ENCODE measurements at regions not wholly inside any gene's neighbourhood (a gene's known extent, or its start where the extent isn't known, plus 50 kb on each side); places are given as distances from the start of the nearest gene placed in this dataset.
"Not testable (repeated sequence)": the region's sequence is repeated elsewhere in the genome, so short reads cannot be mapped to it uniquely, and the experiment has no call there.

DNA sequence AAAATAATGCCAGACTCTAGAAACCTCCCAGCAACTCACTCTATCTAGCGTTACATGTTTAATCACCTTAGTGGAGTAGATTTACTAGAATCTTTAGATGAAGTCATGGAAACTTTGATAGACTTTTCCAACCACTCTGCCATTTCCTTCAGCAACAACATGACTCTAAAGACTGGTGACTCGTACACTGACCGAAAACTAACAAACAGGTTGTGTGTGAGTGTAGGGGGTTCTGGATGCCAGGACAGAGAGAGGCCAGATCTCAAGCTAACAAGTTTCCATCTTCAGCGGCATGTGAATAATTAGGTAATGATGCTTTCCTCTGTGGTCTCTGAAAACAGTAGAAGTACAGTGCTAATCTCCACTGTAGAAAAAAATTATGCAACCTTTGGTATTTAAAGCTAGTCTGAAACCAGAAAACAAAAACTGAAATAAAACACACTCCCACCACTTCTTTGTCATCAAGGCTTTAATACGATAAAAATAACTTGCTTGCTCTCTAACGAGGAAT is 286.4 kb downstream of the PRDM5 start:
- no peak for FAIRE-seq
- no peak for DNase-seq (ENCODE audit: low spot score)

DNA sequence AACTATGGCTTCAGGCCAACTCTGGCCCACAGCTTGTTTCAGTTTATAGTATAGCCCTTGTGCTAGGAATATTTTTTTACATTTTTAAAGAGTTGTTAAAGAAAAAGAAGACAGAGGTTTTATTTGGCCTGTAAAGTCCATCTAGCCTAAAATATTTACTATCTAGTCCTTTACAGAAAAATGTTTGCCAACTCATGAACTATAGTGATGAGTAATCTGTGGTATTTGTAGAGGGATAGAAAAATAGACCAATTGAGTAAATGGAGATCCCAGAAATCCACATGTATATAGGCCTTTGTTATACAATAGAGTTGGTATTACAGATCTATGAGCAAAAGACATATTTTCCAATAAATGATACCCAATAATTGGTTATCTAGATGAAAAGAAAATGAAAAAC is 288.7 kb downstream of the PRDM5 start:
- no peak for FAIRE-seq

DNA sequence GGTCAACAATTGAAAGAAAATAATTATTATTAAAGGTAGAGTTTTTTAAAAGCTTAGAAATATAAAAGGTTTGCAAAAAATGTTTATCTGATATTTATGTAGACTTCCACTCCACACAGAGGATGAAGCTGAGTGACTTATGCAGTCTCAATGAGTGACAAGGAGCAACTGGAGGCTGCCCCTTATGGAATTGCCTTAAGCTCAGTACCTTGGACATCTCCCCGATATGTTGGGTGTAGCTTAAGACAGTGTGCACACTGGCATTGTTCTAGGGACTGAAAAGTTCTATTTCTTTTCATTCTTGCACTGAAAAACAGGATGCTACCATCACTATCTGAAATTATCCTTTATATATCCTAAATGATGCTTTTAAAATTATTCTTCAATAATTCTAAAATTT is 292.1 kb downstream of the PRDM5 start:
- DNase-seq (ENCODE audit: low spot score): no peak
- no peak for FAIRE-seq

More for the DNA sequence above, 288.7 kb downstream of the PRDM5 start:
- no peak for DNase-seq (ENCODE audit: low spot score)

DNA sequence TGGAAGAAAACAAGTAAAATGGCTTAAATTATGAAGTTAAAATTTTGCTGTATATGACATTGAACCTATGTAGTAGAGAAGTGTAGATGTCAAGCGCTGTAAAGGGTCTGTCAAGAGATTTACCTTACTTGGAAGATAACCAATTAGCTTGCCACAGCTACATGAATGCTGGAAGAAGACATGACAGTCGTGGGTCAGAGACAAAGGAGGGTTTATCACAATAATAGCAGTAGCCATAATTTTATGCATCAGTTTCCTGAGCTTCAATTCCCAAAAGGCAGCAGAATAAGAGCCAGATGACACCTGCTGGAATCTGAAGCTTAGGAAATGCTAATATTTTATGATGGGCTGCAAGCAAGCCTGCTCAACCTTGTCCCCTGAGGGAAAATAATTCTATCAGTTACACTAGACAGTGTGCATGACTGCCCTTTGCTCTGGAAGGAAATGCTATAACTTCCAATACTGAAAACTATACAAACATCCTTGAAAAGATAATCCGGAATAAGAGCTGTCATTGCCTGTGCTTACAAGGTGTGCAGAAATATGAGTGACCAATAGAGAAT is 292.9 kb downstream of the PRDM5 start:
- DNase-seq (ENCODE audit: low spot score) (no peak), FAIRE-seq (no peak)

DNA sequence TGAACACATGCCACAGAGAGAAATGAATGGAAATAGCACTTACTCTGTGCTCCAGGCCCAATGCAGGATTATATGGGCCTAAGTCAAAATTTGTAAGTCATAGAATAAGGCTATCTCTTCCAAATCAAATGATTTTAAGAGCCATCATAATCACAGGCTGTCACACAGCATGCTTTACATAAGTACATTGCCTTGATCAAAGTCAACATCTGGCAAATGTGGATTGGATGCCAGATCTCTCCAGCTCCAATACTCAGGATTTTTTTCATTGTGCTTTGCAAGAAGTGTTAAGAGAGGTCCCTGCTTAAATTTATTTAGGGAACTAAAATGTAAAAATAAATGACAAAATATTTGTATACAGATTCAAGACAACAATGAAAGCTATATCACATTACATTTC is 299.9 kb downstream of the PRDM5 start:
- no peak for FAIRE-seq

DNA sequence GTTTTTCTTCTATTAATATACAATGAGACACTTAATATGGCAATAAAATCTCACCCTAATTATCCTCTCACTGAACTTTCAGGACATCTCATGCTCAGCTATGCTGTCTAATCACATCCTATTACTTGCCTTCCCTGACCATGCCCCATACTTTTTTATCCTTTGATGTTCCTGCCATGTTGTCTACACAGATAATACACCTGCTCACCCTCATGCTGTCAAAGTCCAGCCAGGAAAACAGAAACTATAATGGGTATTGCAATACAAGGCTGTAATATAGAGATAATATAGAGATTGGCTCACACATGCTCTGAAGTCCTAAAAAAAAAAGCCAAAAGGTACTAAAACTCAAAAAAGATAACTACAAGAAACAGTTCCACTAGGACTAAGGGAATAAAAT is 305.4 kb downstream of the PRDM5 start:
- no peak for FAIRE-seq
- no peak for DNase-seq (ENCODE audit: low spot score)

More for the DNA sequence above, 299.9 kb downstream of the PRDM5 start:
- no peak for DNase-seq (ENCODE audit: low spot score)

DNA sequence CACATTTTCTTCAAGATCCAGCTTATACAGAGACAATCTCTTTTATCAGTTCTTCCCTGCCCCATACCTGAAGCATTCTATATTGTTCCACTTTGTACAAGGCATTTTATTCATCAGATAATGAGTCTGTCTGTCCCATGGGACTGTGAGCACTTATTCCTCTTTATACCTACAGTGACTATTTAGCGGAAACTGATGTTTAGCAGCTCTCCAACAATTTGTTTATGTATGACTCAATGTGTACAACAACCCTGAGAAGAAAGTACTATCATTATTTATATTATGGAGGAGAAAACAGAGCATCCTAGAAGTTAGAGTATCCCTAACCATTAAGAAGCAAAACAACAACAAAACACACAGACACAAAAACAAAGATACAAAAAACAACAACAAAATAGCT is 306.5 kb downstream of the PRDM5 start:
- DNase-seq (ENCODE audit: low spot score): no peak
- FAIRE-seq: no peak

DNA sequence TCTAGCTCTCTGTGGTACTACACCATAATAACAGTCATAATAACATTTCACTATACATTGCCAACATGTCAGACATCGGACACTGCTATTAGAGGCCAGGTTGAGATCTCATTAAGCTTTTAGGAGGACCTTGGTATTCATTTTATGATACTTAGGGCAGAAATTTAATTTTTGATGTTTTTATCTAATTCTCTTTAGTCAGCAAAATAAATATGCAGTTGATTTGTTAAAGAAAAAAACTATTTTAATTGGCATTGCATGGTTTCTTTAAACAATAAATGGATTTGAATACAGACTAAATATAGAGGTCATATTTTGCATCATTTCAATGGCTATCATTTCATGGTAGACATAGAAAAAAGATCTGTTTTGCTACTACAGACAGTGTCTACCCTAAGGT is 308.7 kb downstream of the PRDM5 start:
- DNase-seq (ENCODE audit: low spot score) (no peak), FAIRE-seq (no peak)

DNA sequence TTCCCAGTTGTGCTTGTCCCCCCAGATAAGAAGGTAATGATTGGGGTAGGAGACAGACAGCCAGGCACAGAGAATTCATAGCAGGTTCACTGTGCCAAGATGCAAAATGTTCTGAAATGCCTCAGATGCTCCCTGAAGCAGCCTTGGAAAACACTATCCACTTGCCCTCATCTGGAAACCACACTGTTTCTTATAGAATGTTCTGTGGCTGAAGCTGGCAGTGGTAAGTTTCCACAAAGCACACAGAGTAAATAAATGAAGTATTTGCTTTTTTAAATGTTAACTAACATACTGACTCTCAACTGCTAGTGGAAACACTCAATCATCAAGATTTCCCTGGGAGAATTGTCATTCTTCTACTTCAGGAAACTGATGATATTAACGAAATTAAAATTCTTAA is 311.4 kb downstream of the PRDM5 start:
- DNase-seq (ENCODE audit: low spot score) (no peak), FAIRE-seq (no peak)

DNA sequence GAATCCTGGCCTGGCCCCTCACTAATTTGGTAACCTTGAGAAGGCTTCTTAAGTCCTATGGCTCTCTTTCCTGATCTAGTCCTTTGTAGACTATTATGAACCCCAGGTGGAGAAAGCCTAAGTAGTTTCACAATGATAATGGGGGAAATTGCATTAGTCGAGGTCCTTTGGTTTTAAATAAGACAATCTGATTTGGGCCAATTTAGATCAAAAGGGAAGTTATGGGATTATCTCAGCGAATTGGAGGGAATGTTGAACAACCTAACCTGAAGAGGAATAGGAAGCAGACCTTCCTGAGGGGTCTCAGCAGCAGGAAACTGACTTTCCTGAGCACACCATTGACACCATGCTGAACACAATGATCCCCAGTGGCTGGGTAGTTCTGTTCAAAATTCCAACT is 331.5 kb downstream of the PRDM5 start:
- DNase-seq (ENCODE audit: low spot score) (no peak), FAIRE-seq (no peak)

DNA sequence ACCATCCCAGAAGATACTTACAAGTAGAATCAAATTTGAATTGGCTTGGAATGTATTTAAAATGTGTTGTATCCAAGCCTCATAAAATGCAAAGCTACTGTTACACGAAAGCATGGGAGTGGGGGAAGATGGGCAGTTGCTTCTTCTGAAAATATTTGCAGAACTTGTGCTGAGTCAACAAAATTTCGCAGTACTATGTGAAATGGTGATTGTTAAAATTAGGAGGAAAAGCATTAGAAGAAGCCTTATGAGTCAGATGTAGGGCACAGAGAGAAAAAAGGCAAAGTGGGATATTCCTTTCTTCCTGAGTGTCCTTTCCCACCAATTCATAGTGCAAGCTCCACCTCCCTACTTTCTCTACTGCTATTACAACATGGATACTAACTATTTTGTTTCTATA is 332.7 kb downstream of the PRDM5 start:
- FAIRE-seq: no peak
- no peak for DNase-seq (ENCODE audit: low spot score)

DNA sequence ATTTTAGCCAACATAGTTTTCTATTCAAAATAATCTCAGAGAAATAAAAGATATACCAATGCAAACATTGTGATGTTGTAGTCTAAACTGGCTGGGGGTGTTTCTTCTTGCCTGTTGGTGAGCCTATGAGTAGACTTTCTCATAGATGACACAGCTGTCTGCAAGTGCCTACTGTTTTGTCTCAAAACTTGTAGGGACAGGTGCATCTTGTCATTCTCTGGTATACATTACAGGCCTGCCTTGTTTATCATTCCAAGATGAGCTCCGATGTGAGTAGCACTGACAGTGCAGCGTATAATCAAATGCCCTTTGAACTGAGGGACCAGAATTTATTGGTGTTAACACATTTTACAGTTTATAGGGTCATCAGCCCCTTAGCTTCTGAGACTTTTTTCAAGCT is 353.8 kb downstream of the PRDM5 start:
- FAIRE-seq (no peak), DNase-seq (ENCODE audit: low spot score) (no peak)

DNA sequence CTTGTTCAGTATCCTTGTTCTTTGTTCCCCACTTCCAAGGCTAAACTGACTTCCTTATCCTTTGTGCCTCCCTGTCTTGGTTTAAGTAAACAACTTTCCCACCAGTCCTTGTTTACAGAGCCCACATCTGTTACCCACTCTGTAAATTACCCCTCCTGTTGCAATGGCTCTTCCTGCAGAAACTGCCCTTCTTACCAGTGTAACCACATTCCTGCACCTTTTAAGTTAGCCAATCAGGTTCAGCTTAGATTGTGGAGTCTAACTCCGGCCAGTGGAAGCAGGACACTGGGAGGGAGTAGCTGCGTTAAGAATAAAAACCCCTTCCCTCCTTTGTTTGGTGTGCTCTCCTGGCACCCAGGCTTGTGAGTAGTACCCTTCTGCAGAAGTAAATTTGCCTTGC is 360.9 kb downstream of the PRDM5 start:
- DNase-seq (ENCODE audit: low spot score): no peak
- FAIRE-seq: no peak

DNA sequence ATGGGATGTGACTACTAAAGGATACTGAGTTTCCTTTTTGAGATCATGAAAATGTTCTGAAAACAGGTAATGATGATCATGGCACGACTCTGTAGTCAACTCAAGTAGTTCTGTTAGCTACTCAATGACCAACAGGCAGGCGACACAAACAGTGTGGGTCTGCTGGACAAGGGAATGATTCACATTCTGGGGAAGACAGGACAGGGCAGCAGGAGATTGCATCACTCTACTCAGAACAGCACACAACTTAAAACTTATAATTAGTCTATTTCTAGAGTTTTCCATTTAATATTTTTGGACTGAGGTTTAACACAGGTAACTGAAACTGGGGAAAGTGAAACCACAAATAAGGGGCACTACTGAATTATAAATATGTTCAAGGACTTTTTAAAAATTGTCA is 365.2 kb downstream of the PRDM5 start:
- no peak for FAIRE-seq

DNA sequence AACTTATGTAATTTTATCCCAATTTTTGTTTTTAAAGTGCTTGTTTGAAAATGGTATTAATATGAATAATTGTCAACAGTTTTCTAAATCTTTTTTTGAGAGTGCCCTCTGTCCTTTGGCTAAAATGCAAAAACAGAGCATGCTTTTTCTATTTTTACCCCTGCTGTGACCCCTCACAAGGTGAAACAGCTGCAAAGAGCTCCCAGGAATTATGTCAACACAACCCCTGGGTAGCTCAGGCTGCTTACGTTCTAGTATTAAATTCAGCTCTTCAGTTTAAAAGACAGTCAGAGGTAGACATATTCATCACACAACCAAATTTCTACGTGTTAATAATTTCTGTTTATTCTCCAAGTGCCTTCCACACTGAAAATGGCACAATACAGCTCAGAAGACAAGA is 367.5 kb downstream of the PRDM5 start:
- DNase-seq (ENCODE audit: low spot score): no peak

More for the DNA sequence above, 365.2 kb downstream of the PRDM5 start:
- DNase-seq (ENCODE audit: low spot score): no peak

DNA sequence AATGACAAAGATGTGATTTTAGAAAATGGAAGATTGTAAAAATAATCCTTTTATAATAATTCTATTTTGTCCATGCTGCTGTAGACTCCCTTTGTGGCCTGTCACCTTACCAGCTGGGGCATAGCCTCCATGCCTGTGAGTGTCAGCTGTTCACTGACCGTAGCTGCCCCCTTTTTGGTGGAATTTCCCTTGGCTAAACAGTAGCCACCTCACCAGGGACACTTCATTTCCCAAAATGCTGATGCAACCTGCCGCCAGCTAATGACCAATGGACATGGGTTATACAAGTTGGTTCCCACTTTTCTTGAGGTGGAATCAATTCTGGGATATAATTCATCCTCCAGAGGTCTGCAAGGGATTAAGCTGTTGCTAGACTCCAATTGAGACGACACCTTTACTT is 368.4 kb downstream of the PRDM5 start:
- no peak for FAIRE-seq
- no peak for DNase-seq (ENCODE audit: low spot score)

More for the DNA sequence above, 367.5 kb downstream of the PRDM5 start:
- FAIRE-seq: no peak

DNA sequence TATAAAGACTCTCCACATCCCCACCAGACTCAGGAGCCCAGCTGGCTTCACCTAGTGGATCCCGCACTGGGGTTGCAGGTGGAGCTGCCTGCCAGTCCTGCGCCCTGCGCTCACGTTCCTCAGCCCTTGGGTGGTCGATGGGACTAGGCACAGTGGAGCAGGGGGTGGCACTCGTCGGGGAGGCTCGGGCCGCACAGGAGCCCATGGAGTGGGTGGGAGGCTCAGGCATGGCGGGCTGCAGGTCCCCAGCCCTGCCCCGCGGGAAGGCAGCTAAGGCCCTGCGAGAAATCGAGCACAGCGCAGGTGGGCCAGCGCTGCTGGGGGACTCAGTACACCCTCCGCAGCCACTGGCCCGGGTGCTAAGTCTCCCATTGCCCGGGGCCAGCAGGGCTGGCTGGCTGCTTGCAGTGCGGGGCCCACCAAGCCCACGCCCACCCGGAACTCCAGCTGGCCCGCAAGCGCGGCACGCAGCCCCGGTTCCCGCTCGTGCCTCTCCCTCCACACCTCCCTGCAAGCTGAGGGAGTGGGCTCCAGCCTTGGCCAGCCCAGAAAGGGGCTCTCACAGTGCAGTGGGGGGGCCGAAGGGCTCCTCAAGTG is 371.8 kb downstream of the PRDM5 start:
- not testable (repeated sequence) for FAIRE-seq; DNase-seq (ENCODE audit: low spot score)

DNA sequence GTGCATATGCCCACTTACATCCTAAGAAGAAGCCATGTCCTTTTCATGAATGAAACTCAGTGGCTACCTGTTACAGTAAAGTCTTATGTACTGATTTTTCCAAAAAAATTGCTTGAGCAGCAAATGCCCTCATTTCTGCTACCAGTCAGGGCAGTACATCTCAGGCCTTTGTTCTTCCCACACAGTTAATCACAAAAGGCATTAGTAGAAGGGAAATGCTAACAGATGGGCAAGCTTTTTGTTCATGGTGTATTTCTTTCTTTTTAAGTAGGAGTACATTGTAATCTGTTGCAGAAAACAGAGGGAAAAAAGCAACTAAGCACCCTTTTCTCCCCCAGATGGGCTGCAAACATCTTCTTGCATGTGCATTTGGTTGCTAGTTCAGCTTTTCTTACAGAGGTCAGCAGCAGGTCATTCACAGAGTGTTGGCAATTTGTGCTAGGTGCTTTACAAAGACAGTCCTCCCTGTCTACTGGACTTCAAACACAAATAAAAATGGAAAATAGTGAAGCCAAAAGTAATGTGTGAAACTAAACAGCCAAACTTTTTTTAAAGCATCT is 373.4 kb downstream of the PRDM5 start:
- DNase-seq (ENCODE audit: low spot score) (no peak), FAIRE-seq (no peak)

DNA sequence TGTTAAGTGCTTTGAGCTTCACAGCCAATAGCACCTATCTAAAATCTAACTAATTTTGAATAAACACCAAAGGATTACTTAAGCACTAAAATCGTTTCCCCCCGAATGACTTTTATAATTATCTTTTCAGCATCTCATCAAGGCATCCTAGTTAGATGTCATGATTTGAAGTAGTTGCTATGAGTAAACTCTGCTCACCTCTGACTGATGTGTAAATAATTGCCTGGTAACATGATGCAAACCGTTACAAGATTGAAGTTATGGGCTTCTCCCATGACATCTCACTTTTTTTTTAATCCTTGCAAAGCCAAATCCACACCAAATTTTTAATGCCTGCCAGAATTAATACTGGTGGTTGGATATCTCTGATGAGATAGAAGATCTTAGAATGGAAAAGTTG is 377.1 kb downstream of the PRDM5 start:
- no peak for FAIRE-seq
- no peak for DNase-seq (ENCODE audit: low spot score)

DNA sequence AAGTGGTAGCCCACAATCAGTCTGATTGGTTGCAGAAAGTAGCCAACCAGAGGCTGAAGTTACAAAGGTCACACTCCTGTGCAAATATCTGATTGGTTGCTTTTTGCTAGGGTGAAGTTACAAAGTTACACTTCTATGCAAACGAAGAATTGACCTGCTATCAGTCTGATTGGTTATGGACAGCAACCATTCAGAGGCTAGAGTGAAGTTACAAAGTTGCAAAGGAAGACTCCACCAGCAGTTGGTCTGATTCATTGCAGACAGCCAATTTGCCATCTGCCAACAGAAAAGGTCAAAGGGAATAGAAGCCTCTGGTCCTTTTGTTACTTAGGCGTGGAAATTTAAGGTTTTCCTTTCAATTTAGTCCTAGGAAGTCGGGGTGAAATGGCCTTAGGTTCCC is 377.7 kb downstream of the PRDM5 start:
- FAIRE-seq (no peak), DNase-seq (ENCODE audit: low spot score) (no peak)

DNA sequence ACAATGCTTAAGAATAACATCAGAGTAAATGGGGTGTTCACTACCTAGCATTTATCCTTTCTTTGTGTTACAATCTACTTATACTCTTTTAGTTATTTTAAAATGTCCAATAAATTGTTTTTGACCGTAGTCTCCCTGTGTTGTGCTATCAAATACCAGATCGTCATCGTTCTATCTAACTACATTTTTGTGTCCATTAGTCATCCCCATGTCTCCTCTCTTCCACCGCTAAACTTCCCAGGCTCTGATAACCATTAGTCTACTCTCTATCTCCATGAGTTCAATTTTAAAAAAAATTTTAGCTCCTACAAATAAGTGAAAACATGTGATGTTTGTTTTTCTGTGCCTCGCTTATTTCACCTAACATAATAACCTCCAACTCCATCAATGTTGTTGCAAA is 381.9 kb downstream of the PRDM5 start:
- FAIRE-seq: no peak
- no peak for DNase-seq (ENCODE audit: low spot score)

DNA sequence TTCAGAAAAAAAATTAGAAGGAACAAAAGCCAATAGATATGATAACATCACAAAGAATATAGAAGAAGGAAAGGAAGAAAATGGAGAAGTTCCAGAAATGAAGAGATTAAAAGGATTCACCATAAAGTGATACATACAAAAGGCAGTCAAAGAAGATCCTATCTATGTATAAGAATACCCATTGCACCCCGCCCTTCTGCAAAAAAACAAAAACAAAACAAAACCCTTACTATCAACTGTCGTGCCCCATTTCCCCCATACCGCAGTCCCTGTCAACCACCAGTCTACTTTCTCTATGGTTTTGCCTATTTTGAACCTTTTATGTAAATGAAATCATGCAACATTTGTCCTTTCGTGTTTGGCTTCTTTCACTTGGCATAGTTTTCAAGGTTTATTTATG is 385.6 kb downstream of the PRDM5 start:
- FAIRE-seq (no peak), DNase-seq (ENCODE audit: low spot score) (no peak)

DNA sequence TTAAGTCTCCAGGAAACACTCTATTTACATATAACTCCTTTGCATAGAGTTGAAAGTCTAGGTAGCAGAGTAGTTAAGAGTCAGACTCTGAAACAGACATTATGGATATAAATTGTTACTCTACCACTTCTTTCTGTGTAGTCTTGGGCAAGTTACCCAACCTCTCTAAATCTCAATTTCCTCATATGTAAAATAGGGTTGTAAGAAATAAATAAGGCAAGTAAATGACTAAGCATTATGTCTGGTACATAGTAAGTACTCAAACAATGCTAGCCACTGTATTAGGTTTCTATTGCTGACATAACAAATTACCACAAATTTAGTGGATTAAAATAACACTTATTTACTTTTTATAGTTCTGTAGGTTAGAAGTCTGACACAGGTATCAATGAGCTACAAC is 394.1 kb downstream of the PRDM5 start:
- FAIRE-seq (no peak), DNase-seq (ENCODE audit: low spot score) (no peak)
